DND-41 (cell line): ENCODE measurements at regions not wholly inside any gene's neighbourhood (a gene's known extent, or its start where the extent isn't known, plus 50 kb on each side); places are given as distances from the start of the nearest gene placed in this dataset.

Experiments used
- ATAC-seq: fragments of 200-7000 bp; cut with Tn5 transposase; 3 replicates; pipeline ENCODE4 v1.9.1; 2021; ENCODE audit warnings: low read depth; ENCODE audit not compliant: insufficient read depth
- DNase-seq: peaks from one replicate; pipeline ENCODE4 v3.0.0-alpha.2; 2020
- H2AFZ ChIP-seq: 2 replicates; pipeline ENCODE4 v1.6.0; 2012; ENCODE audit warnings: low read depth, low read length
- H3K27ac ChIP-seq: 2 replicates; pipeline ENCODE4 v1.5.1; 2012; ENCODE audit warnings: low read length, inconsistent platforms
- H3K27me3 ChIP-seq: fragments of 200-600 bp; sonication (generic); 2 replicates; pipeline ENCODE4 v1.6.0; 2012; ENCODE audit warnings: low read length, mild to moderate bottlenecking, inconsistent platforms; ENCODE audit not compliant: insufficient read depth, poor library complexity
- H3K36me3 ChIP-seq: 2 replicates; pipeline ENCODE4 v1.5.1; 2012; ENCODE audit warnings: low read length, inconsistent platforms; ENCODE audit not compliant: insufficient read depth
- H3K4me1 ChIP-seq: 2 replicates; pipeline ENCODE4 v1.5.1; 2012; ENCODE audit warnings: mild to moderate bottlenecking, low read length; ENCODE audit not compliant: insufficient read depth
- H3K4me2 ChIP-seq: 2 replicates; pipeline ENCODE4 v1.6.0; 2012; ENCODE audit warnings: mild to moderate bottlenecking, moderate library complexity, low read length, inconsistent platforms; ENCODE audit not compliant: insufficient read depth
- H3K4me3 ChIP-seq, 2 experiments: fragments of 200-600 bp in 1 of 2; shearing (Covaris generic) in 1 of 2; 2 replicates each; pipeline ENCODE4 v1.5.1; 2012 to 2016; ENCODE audit warnings: inconsistent platforms in 2 of 2, low read length in 2 of 2, mild to moderate bottlenecking in 2 of 2, low read depth in 1 of 2, moderate library complexity in 1 of 2
- H3K79me2 ChIP-seq: 2 replicates; pipeline ENCODE4 v1.6.0; 2012; ENCODE audit warnings: low read length, inconsistent platforms; ENCODE audit not compliant: insufficient read depth
- H3K9ac ChIP-seq: 2 replicates; pipeline ENCODE4 v1.6.0; 2012; ENCODE audit warnings: low read depth, mild to moderate bottlenecking, inconsistent platforms, low read length, moderate library complexity
- H3K9me3 ChIP-seq: 2 replicates; pipeline ENCODE4 v1.5.1; 2012; ENCODE audit warnings: low read length, moderate library complexity, mild to moderate bottlenecking, inconsistent platforms; ENCODE audit not compliant: insufficient read depth, severe bottlenecking
- H4K20me1 ChIP-seq: 2 replicates; pipeline ENCODE4 v1.6.0; 2012; ENCODE audit warnings: low read length; ENCODE audit not compliant: insufficient read depth
- EZH2 ChIP-seq: IDR thresholded peaks from 3 replicates; pipeline ENCODE4 v1.6.1; 2012; ENCODE audit warnings: borderline replicate concordance, low read depth, mild to moderate bottlenecking, moderate library complexity, low read length, inconsistent platforms; ENCODE audit not compliant: severe bottlenecking
- TF ChIP-seq, protein P1 (sequence below): IDR thresholded peaks from 2 replicates; pipeline ENCODE4 v1.5.1; 2012; ENCODE audit warnings: borderline replicate concordance, low read length, moderate library complexity, mild to moderate bottlenecking; ENCODE audit not compliant: poor library complexity, severe bottlenecking; ENCODE audit errors: extremely low read depth

DNA sequence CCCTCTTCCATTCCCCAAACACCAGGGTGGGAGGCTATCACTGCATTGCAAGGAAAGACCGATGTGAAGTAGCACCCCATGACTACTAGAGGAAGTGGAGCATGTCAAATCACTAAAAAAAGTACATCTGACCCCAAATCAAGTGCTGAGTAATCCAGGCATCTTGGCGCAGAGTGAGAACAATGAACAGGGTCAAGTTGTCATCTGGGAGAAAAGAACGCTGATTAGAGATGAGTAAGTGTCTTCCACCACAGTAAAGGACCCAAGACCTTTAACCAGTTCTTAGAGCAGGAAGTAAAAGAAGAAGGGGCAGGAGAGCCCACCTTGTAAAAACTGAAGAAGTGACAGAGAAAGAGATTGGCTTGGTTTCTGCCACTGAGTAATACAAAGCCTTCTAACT is 75.0 kb upstream of the RAD23B start:
- TF ChIP-seq, protein P1, sequence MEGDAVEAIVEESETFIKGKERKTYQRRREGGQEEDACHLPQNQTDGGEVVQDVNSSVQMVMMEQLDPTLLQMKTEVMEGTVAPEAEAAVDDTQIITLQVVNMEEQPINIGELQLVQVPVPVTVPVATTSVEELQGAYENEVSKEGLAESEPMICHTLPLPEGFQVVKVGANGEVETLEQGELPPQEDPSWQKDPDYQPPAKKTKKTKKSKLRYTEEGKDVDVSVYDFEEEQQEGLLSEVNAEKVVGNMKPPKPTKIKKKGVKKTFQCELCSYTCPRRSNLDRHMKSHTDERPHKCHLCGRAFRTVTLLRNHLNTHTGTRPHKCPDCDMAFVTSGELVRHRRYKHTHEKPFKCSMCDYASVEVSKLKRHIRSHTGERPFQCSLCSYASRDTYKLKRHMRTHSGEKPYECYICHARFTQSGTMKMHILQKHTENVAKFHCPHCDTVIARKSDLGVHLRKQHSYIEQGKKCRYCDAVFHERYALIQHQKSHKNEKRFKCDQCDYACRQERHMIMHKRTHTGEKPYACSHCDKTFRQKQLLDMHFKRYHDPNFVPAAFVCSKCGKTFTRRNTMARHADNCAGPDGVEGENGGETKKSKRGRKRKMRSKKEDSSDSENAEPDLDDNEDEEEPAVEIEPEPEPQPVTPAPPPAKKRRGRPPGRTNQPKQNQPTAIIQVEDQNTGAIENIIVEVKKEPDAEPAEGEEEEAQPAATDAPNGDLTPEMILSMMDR, result no peak
- TF ChIP-seq EZH2, result no peak
- Histone ChIP-seq H4K20me1 (no peaks in the 10 kb centered on the region), H3K9me3 (no peaks in the 10 kb centered on the region), H3K36me3 (no peaks in the 10 kb centered on the region), H3K4me3 (no peak overlapping the region), H3K79me2 (no peaks in the 10 kb centered on the region), H3K27ac (no peak overlapping the region), H2AFZ (no peak overlapping the region), H3K4me1 (no peaks in the 10 kb centered on the region), H3K9ac (no peak overlapping the region), H3K4me2 (no peak overlapping the region), H3K27me3 (no peaks in the 10 kb centered on the region)
- no peak for DNase-seq
- no peak for ATAC-seq

DNA sequence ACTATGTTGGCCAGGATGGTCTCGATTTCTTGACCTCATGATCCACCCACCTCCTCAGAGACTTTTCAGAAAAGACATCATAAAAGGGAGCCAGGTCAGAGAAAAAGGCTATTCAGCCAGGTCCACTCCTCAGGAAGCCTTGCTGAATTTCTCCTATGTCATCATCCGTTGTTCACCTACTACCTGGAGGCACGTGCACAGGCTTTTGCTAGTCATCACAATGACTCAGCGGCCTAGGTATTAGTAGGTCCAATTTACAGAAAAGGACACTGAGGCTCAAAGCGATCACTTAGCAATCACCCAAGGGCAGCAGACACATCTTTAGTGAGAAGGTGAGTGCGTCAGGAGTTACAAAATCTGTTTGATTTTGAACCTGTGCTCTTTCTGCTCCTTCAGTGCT is 72.3 kb upstream of the RAD23B start:
- Histone ChIP-seq H3K79me2 (no peaks in the 10 kb centered on the region), H3K4me3 (no peak overlapping the region), H3K9me3 (no peaks in the 10 kb centered on the region), H2AFZ (no peak overlapping the region), H4K20me1 (no peaks in the 10 kb centered on the region), H3K36me3 (no peaks in the 10 kb centered on the region), H3K27me3 (no peaks in the 10 kb centered on the region), H3K4me1 (no peaks in the 10 kb centered on the region), H3K27ac (no peak overlapping the region), H3K9ac (no peak overlapping the region), H3K4me2 (no peak overlapping the region)
- TF ChIP-seq, protein P1, result no peak
- no peak for TF ChIP-seq EZH2
- DNase-seq, result no peak
- no peak for ATAC-seq

DNA sequence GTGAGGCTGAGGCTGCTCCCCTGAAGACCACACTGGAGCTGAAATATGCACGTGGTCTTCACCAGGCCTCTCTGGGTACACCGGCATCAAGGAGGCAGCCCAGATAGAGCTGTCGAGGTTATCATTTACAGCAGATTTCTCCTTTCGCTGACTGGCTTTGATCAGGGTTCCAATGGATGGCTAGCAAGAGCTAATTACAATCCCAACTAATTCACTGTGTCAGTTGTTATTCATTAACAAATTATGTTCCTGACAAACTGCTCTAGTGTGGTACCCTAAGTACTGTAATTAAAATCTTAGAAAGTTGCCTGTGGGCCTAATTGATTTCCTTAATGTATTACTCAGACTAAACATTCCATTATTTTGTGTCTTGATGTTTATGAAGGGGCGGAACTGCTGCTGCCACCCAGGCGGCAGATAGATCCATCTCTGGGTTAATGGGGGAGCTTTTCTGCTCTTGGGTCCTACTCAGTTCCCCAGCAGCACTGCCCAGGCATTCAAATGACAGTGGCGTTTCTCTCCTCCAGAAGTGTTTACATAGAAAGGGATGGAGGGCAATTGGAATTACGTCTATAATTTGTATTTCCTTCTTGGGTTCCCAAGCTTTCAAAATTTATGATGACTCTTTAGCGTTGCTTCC is 71.7 kb upstream of the RAD23B start:
- H3K4me3 ChIP-seq, result no peak overlapping the region
- no peaks in the 10 kb centered on the region for H3K4me1 ChIP-seq
- TF ChIP-seq, protein P1, result no peak
- H3K36me3 ChIP-seq, result no peaks in the 10 kb centered on the region
- no peak overlapping the region for H2AFZ ChIP-seq
- no peak overlapping the region for H3K9ac ChIP-seq
- H3K9me3 ChIP-seq, result no peaks in the 10 kb centered on the region
- H3K27me3 ChIP-seq, result no peaks in the 10 kb centered on the region
- no peak overlapping the region for H3K27ac ChIP-seq
- no peak overlapping the region for H3K4me2 ChIP-seq
- ATAC-seq (no peak), DNase-seq (no peak)
- no peaks in the 10 kb centered on the region for H3K79me2 ChIP-seq
- no peaks in the 10 kb centered on the region for H4K20me1 ChIP-seq

DNA sequence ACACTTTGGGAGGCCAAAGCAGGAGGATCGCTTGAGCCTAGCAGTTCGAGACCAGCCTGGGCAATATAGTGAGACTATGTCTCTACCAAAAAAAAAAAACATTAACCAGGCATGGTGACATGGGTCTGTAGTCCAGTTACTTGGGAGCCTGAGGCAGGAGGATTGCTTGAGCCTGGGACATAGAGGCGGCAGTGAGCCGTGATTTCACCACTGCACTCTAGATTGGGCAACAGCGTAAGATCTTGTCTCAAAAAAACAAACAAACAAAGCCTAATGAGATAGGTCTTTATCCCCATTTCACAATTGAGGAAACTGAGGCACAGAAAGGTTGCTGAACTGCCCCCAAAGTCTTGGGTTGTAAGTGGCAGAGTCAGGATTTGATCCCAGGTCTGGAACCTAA is 70.5 kb upstream of the RAD23B start:
- Histone ChIP-seq H3K4me3 (no peak overlapping the region), H3K4me1 (no peaks in the 10 kb centered on the region), H3K4me2 (no peak overlapping the region), H3K36me3 (no peaks in the 10 kb centered on the region), H4K20me1 (no peaks in the 10 kb centered on the region), H3K27ac (no peak overlapping the region), H3K27me3 (no peaks in the 10 kb centered on the region), H3K79me2 (no peaks in the 10 kb centered on the region), H3K9me3 (no peaks in the 10 kb centered on the region), H3K9ac (no peak overlapping the region), H2AFZ (no peak overlapping the region)
- DNase-seq (no peak), ATAC-seq (no peak)
- TF ChIP-seq, protein P1, result no peak
- TF ChIP-seq EZH2, result no peak
